Liver (tissue), 8 donors: ENCODE measurements at regions not wholly inside any gene's neighbourhood (a gene's known extent, or its start where the extent isn't known, plus 50 kb on each side); places are given as distances from the start of the nearest gene placed in this dataset.

ENCODE experiments used
- DNase-seq: peaks from one replicate; pipeline ENCODE4 v3.0.0-alpha.2; 2017; ENCODE audit warnings: low spot score
- H3K27ac ChIP-seq, 2 donors: one replicate each; pipeline ENCODE4 v1.7.0; 2013; ENCODE audit warnings: inconsistent platforms in 2 of 2, low read length in 2 of 2, control low read depth in 1 of 2, low read depth in 1 of 2, mild to moderate bottlenecking in 1 of 2
- H3K27me3 ChIP-seq, 4 donors: one replicate each; pipeline versions ENCODE4 v1.6.1 to v1.7.0; 2013; ENCODE audit warnings: low read length in 3 of 4, inconsistent platforms in 1 of 4, mild to moderate bottlenecking in 1 of 4, moderate library complexity in 1 of 4; ENCODE audit not compliant: control insufficient read depth in 4 of 4, insufficient read depth in 4 of 4
- H3K36me3 ChIP-seq, 4 donors: one replicate each; pipeline versions ENCODE4 v1.6.1 to v1.7.0; 2013; ENCODE audit warnings: low read length in 3 of 4, mild to moderate bottlenecking in 3 of 4, low read depth in 1 of 4, moderate library complexity in 1 of 4; ENCODE audit not compliant: control insufficient read depth in 4 of 4, insufficient read depth in 3 of 4
- H3K4me1 ChIP-seq, 4 donors: one replicate each; pipeline versions ENCODE4 v1.6.1 to v1.7.0; 2013; ENCODE audit warnings: low read length in 3 of 4, mild to moderate bottlenecking in 3 of 4, moderate library complexity in 1 of 4; ENCODE audit not compliant: control insufficient read depth in 4 of 4, insufficient read depth in 4 of 4
- H3K4me3 ChIP-seq, 3 donors: one replicate each; pipeline versions ENCODE4 v1.6.1 to v1.7.0; 2013; ENCODE audit warnings: low read length in 3 of 3, control low read depth in 1 of 3, low read depth in 1 of 3, mild to moderate bottlenecking in 1 of 3
- H3K9ac ChIP-seq, 2 donors: one replicate each; pipeline ENCODE4 v1.7.0; 2013; ENCODE audit warnings: low read length in 2 of 2, mild to moderate bottlenecking in 2 of 2, moderate library complexity in 2 of 2, control low read depth in 1 of 2, low read depth in 1 of 2
- H3K9me3 ChIP-seq, 4 donors: one replicate each; pipeline versions ENCODE4 v1.6.1 to v1.7.0; 2013; ENCODE audit warnings: low read length in 3 of 4; ENCODE audit not compliant: control insufficient read depth in 4 of 4
- EGR1 ChIP-seq, 2 donors: IDR thresholded peaks; 2 replicates each; pipeline ENCODE4 v1.6.1; 2016 to 2018; ENCODE audit warnings: antibody characterized with exemption in 2 of 2, low read depth in 2 of 2
- FOXA1 ChIP-seq: IDR thresholded peaks from 2 replicates; pipeline ENCODE4 v1.6.1; 2016; ENCODE audit warnings: antibody characterized with exemption
- FOXA2 ChIP-seq: IDR thresholded peaks from 2 replicates; pipeline ENCODE4 v1.6.1; 2016; ENCODE audit warnings: antibody characterized with exemption
- GABPA ChIP-seq, 2 donors: IDR thresholded peaks in 1 of 2; conservative IDR thresholded peaks in 1 of 2; 2 replicates each; pipeline ENCODE4 v1.6.1; 2016; ENCODE audit warnings: antibody characterized with exemption in 2 of 2, mild to moderate bottlenecking in 1 of 2, moderate library complexity in 1 of 2
- HNF4A ChIP-seq, 2 donors: conservative IDR thresholded peaks; 2 replicates each; pipeline ENCODE4 v1.6.1; 2016; ENCODE audit warnings: antibody characterized with exemption in 2 of 2, mild to moderate bottlenecking in 2 of 2
- HNF4G ChIP-seq: IDR thresholded peaks from 2 replicates; pipeline ENCODE4 v1.6.1; 2016; ENCODE audit warnings: antibody characterized with exemption
- JUND ChIP-seq, 2 donors: IDR thresholded peaks; 2 replicates each; pipeline ENCODE4 v1.6.1; 2016; ENCODE audit warnings: antibody characterized with exemption in 2 of 2
- NR2F2 ChIP-seq: IDR thresholded peaks from 2 replicates; pipeline ENCODE4 v1.6.1; 2016; ENCODE audit warnings: antibody characterized with exemption
- RAD21 ChIP-seq, 2 donors: IDR thresholded peaks; 2 replicates each; pipeline ENCODE4 v1.6.1; 2016; ENCODE audit warnings: antibody characterized with exemption in 2 of 2, mild to moderate bottlenecking in 2 of 2
- RXRA ChIP-seq, 2 donors: IDR thresholded peaks; 2 replicates each; pipeline ENCODE4 v1.6.1; 2017 to 2018; ENCODE audit warnings: antibody characterized with exemption in 2 of 2, mild to moderate bottlenecking in 1 of 2
- SP1 ChIP-seq: IDR thresholded peaks from 2 replicates; pipeline ENCODE4 v1.6.1; 2018; ENCODE audit warnings: antibody characterized with exemption, mild to moderate bottlenecking
- TAF1 ChIP-seq: conservative IDR thresholded peaks from 2 replicates; pipeline ENCODE4 v1.6.1; 2016; ENCODE audit warnings: antibody characterized with exemption, mild to moderate bottlenecking
- YY1 ChIP-seq: IDR thresholded peaks from 2 replicates; pipeline ENCODE4 v1.6.1; 2016; ENCODE audit warnings: antibody characterized with exemption, mild to moderate bottlenecking
- WGBS: extraction: QIAGEN DNeasy Blood & Tissue Kit; methylation state at CpG from one replicate; pipeline ENCODE4 v1.1.7; 2013; 5-methylcytosine and 5-hydroxymethylcytosine counted together
- TF ChIP-seq, protein P1 (sequence below): IDR thresholded peaks from 2 replicates; pipeline ENCODE4 v1.6.1; 2016; ENCODE audit warnings: antibody characterized with exemption
- TF ChIP-seq, protein P2 (sequence below): IDR thresholded peaks from 2 replicates; pipeline ENCODE4 v1.6.1; 2016; ENCODE audit warnings: antibody characterized with exemption
- TF ChIP-seq, protein P3 (sequence below): IDR thresholded peaks from 2 replicates; pipeline ENCODE4 v1.6.1; 2016; ENCODE audit warnings: antibody characterized with exemption, mild to moderate bottlenecking
- TF ChIP-seq, protein P4 (sequence below): IDR thresholded peaks from 2 replicates; pipeline ENCODE4 v1.6.1; 2016; ENCODE audit warnings: antibody characterized with exemption
- TF ChIP-seq, protein P5 (sequence below): fragments of 150-350 bp; IDR thresholded peaks from 2 replicates; pipeline ENCODE4 v1.5.1; 2017; ENCODE audit warnings: improper control_type of control experiment, low read depth, low read length; ENCODE audit not compliant: missing input control
- donor health status: healthy.
- donor health status: healthy.
- donor health status: healthy.
- donor health status: healthy.
- donor health status: healthy.

DNA sequence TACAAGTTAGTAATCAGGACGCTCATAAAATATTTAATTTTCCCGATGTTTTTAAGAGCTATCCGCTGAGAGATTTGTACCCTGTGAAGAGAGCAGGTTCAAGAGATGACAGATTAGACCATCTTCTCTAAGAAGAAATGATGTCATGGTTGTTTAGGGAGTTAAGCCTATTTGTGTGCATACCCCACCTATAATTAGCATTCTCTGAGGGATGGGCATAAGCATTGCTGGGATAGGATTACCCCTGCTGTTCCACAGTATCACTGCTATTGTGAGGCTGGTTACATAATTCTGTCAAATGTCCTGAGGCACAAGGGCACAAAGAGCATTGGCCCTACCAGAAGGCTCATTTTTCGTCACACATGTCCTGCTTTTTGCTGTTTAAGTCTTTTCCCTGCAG lies 687.0 kb downstream of the CETN3 start:
- Histone ChIP-seq H3K9ac (no peak overlapping the region), H3K4me3 (no peak overlapping the region), H3K27me3 (peaks cover 0 to 4% (median 1%) of the 10 kb centered on the region in 4 donors), H3K4me1 (no peaks in the 10 kb centered on the region), H3K9me3 (no peaks in the 10 kb centered on the region), H3K27ac (no peak overlapping the region), H3K36me3 (no peaks in the 10 kb centered on the region)
- DNase-seq, result no peak
- TF ChIP-seq GABPA (IDR thresholded peaks at IDR 0.05 in 1 of 2, conservative IDR thresholded peaks at IDR 0.05 in 1 of 2) (no peak), FOXA1 (no peak), HNF4G (no peak), FOXA2 (no peak), TAF1 (no peak), RXRA (IDR thresholded peaks at IDR 0.05) (no peak), HNF4A (conservative IDR thresholded peaks at IDR 0.05) (no peak), NR2F2 (no peak), RAD21 (IDR thresholded peaks at IDR 0.05) (no peak), YY1 (no peak), SP1 (no peak), JUND (IDR thresholded peaks at IDR 0.05) (no peak), EGR1 (IDR thresholded peaks at IDR 0.05; ENCODE audit: low read depth in 2 of 2) (no peak)
- TF ChIP-seq, protein P1, sequence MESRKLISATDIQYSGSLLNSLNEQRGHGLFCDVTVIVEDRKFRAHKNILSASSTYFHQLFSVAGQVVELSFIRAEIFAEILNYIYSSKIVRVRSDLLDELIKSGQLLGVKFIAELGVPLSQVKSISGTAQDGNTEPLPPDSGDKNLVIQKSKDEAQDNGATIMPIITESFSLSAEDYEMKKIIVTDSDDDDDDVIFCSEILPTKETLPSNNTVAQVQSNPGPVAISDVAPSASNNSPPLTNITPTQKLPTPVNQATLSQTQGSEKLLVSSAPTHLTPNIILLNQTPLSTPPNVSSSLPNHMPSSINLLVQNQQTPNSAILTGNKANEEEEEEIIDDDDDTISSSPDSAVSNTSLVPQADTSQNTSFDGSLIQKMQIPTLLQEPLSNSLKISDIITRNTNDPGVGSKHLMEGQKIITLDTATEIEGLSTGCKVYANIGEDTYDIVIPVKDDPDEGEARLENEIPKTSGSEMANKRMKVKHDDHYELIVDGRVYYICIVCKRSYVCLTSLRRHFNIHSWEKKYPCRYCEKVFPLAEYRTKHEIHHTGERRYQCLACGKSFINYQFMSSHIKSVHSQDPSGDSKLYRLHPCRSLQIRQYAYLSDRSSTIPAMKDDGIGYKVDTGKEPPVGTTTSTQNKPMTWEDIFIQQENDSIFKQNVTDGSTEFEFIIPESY, result no peak
- TF ChIP-seq, protein P2, sequence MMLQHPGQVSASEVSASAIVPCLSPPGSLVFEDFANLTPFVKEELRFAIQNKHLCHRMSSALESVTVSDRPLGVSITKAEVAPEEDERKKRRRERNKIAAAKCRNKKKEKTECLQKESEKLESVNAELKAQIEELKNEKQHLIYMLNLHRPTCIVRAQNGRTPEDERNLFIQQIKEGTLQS, result no peak
- TF ChIP-seq, protein P3, sequence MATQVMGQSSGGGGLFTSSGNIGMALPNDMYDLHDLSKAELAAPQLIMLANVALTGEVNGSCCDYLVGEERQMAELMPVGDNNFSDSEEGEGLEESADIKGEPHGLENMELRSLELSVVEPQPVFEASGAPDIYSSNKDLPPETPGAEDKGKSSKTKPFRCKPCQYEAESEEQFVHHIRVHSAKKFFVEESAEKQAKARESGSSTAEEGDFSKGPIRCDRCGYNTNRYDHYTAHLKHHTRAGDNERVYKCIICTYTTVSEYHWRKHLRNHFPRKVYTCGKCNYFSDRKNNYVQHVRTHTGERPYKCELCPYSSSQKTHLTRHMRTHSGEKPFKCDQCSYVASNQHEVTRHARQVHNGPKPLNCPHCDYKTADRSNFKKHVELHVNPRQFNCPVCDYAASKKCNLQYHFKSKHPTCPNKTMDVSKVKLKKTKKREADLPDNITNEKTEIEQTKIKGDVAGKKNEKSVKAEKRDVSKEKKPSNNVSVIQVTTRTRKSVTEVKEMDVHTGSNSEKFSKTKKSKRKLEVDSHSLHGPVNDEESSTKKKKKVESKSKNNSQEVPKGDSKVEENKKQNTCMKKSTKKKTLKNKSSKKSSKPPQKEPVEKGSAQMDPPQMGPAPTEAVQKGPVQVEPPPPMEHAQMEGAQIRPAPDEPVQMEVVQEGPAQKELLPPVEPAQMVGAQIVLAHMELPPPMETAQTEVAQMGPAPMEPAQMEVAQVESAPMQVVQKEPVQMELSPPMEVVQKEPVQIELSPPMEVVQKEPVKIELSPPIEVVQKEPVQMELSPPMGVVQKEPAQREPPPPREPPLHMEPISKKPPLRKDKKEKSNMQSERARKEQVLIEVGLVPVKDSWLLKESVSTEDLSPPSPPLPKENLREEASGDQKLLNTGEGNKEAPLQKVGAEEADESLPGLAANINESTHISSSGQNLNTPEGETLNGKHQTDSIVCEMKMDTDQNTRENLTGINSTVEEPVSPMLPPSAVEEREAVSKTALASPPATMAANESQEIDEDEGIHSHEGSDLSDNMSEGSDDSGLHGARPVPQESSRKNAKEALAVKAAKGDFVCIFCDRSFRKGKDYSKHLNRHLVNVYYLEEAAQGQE, result no peak
- TF ChIP-seq, protein P4, sequence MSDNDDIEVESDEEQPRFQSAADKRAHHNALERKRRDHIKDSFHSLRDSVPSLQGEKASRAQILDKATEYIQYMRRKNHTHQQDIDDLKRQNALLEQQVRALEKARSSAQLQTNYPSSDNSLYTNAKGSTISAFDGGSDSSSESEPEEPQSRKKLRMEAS, result no peak
- TF ChIP-seq, protein P5, sequence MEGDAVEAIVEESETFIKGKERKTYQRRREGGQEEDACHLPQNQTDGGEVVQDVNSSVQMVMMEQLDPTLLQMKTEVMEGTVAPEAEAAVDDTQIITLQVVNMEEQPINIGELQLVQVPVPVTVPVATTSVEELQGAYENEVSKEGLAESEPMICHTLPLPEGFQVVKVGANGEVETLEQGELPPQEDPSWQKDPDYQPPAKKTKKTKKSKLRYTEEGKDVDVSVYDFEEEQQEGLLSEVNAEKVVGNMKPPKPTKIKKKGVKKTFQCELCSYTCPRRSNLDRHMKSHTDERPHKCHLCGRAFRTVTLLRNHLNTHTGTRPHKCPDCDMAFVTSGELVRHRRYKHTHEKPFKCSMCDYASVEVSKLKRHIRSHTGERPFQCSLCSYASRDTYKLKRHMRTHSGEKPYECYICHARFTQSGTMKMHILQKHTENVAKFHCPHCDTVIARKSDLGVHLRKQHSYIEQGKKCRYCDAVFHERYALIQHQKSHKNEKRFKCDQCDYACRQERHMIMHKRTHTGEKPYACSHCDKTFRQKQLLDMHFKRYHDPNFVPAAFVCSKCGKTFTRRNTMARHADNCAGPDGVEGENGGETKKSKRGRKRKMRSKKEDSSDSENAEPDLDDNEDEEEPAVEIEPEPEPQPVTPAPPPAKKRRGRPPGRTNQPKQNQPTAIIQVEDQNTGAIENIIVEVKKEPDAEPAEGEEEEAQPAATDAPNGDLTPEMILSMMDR, result no peak
- 83% methylated on average over 4 of the region's 4 CpGs for WGBS
